ENCODE measurements at regions not wholly inside any gene's neighbourhood (a gene's known extent, or its start where the extent isn't known, plus 50 kb on each side); places are given as distances from the start of the nearest gene placed in this dataset.

GRCh38 chr2:223215254-223215516, 163.2 kb downstream of the KCNE4 start:
- TF ChIP-seq CTCF (IDR thresholded peaks at IDR 0.05; ENCODE audit: control extremely low read depth in 1 of 3, insufficient read depth in 1 of 3, low read depth in 1 of 3, low read length in 3 of 3) (no peak), MAFK (IDR thresholded peaks at IDR 0.05; ENCODE audit: low read depth, low read length) (no peak), MAX (IDR thresholded peaks at IDR 0.05) (no peak), BCL11A (IDR thresholded peaks at IDR 0.05; ENCODE audit: low read depth in 2 of 2, low read length in 2 of 2) (no peak), BACH1 (IDR thresholded peaks at IDR 0.05; ENCODE audit: low read length) (no peak), HDAC2 (IDR thresholded peaks at IDR 0.05; ENCODE audit: borderline replicate concordance in 1 of 2, low read depth in 2 of 2, low read length in 2 of 2) (no peak)

Measured in H1 (cell line).